Ramos (cell line): ENCODE measurements at regions not wholly inside any gene's neighbourhood (a gene's known extent, or its start where the extent isn't known, plus 50 kb on each side); places are given as distances from the start of the nearest gene placed in this dataset.
"Not testable (repeated sequence)": the region's sequence is repeated elsewhere in the genome, so short reads cannot be mapped to it uniquely, and the experiment has no call there.

Source experiments
- in situ Hi-C: fragments of 300-500 bp; cut with MboI; formaldehyde crosslinking; loops from one replicate; pipeline ENCODE4 v1.14.3; 2022; ENCODE audit warnings: low sequenced_read_pairs; ENCODE audit not compliant: unreplicated experiment

GRCh38 chr6:147944122-147944521 lies 398.5 kb upstream of the SASH1 start:
- in situ Hi-C loops, result no loop called here

- in situ Hi-C loops, result no loop called here
These were observed 395.1 kb upstream of the SASH1 start for GRCh38 chr6:147947521-147947920.

GRCh38 chr6:147949981-147950622 lies 392.5 kb upstream of the SASH1 start:
- in situ Hi-C loops, result no loop called here

GRCh38 chr6:147950623-147950987 lies 392.0 kb upstream of the SASH1 start:
- in situ Hi-C loops, result no loop called here

- in situ Hi-C loops, result no loop called here
These were observed 390.9 kb upstream of the SASH1 start for GRCh38 chr6:147951726-147952125.

- in situ Hi-C loops, result no loop called here
These were observed 387.7 kb upstream of the SASH1 start for GRCh38 chr6:147954938-147955337.

- in situ Hi-C loops, result no loop called here
These were observed 384.0 kb upstream of the SASH1 start for GRCh38 chr6:147958683-147959082.

- in situ Hi-C loops, result no loop called here
These were observed 381.0 kb upstream of the SASH1 start for GRCh38 chr6:147961481-147962141.

GRCh38 chr6:147965448-147965847 lies 377.2 kb upstream of the SASH1 start:
- in situ Hi-C loops, result not testable (repeated sequence)

GRCh38 chr6:147970970-147971369 lies 371.7 kb upstream of the SASH1 start:
- in situ Hi-C loops, result no loop called here

GRCh38 chr6:147972448-147972847 lies 370.2 kb upstream of the SASH1 start:
- in situ Hi-C loops, result no loop called here

- in situ Hi-C loops, result no loop called here
These were observed 368.8 kb upstream of the SASH1 start for GRCh38 chr6:147973806-147974205.

- in situ Hi-C loops, result no loop called here
These were observed 368.3 kb upstream of the SASH1 start for GRCh38 chr6:147974376-147974775.

- in situ Hi-C loops, result no loop called here
These were observed 364.7 kb upstream of the SASH1 start for GRCh38 chr6:147977851-147978465.

- in situ Hi-C loops, result no loop called here
These were observed 362.7 kb upstream of the SASH1 start for GRCh38 chr6:147979966-147980365.

GRCh38 chr6:147983581-147984366 lies 358.9 kb upstream of the SASH1 start:
- in situ Hi-C loops, result no loop called here

GRCh38 chr6:147986846-147987245 lies 355.8 kb upstream of the SASH1 start:
- in situ Hi-C loops, result no loop called here

GRCh38 chr6:147990159-147990558 lies 352.5 kb upstream of the SASH1 start:
- in situ Hi-C loops, result no loop called here

- in situ Hi-C loops, result no loop called here
These were observed 350.7 kb upstream of the SASH1 start for GRCh38 chr6:147991961-147992360.

- in situ Hi-C loops, result no loop called here
These were observed 343.6 kb upstream of the SASH1 start for GRCh38 chr6:147999001-147999540.
